Muscle layer of colon (tissue), 2 donors: ENCODE measurements at regions not wholly inside any gene's neighbourhood (a gene's known extent, or its start where the extent isn't known, plus 50 kb on each side); places are given as distances from the start of the nearest gene placed in this dataset.

Experiments used
- H3K27ac ChIP-seq: one replicate; pipeline ENCODE4 v1.7.0; 2013; ENCODE audit warnings: low read depth, mild to moderate bottlenecking, low read length, moderate library complexity
- H3K27me3 ChIP-seq, 2 donors: one replicate each; pipeline ENCODE4 v1.7.0; 2013; ENCODE audit warnings: low read length in 2 of 2, mild to moderate bottlenecking in 2 of 2; ENCODE audit not compliant: insufficient read depth in 2 of 2, control insufficient read depth in 1 of 2
- H3K36me3 ChIP-seq: one replicate; pipeline ENCODE4 v1.7.0; 2013; ENCODE audit warnings: mild to moderate bottlenecking, low read length; ENCODE audit not compliant: insufficient read depth
- H3K4me1 ChIP-seq: one replicate; pipeline ENCODE4 v1.7.0; 2013; ENCODE audit warnings: mild to moderate bottlenecking, low read length; ENCODE audit not compliant: insufficient read depth
- H3K4me3 ChIP-seq, 2 donors: one replicate each; pipeline ENCODE4 v1.7.0; 2013; ENCODE audit warnings: low read length in 2 of 2, low read depth in 1 of 2, mild to moderate bottlenecking in 1 of 2, moderate library complexity in 1 of 2
- H3K9ac ChIP-seq: one replicate; pipeline ENCODE4 v1.7.0; 2013; ENCODE audit warnings: low read length
- H3K9me3 ChIP-seq: one replicate; pipeline ENCODE4 v1.7.0; 2013; ENCODE audit warnings: mild to moderate bottlenecking, low read length
- donor health status: abdominal sarcoma.
- donor health status: Adenocarcinoma of cecum.

DNA sequence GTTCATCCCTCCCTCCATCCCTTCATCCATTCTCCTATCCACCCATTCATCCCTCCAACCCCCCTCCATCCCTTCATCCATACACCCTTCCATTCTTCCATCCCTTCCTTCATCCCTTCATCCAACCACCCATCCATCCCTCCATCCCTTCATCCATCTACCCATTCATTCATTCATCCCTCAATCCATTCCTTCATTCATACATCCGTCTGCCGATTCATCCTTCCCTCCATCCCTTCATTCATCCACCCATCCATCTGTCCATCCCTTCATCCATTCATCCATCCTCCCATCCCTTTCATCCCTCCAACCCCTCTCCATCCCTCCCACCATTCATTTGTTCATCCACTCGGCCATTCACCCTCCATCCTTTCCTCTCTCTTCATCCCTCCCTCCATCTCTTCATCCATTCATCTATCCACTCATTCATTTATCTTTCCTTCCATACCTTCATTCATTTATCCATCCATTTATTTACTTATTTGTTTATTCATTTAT, 95.7 kb downstream of the FOXL1 start:
- Histone ChIP-seq H3K27ac (no peak overlapping the region), H3K9ac (no peak overlapping the region), H3K4me3 (no peak overlapping the region), H3K4me1 (no peaks in the 10 kb centered on the region), H3K36me3 (no peaks in the 10 kb centered on the region), H3K27me3 (peaks cover 6 to 18% of the 10 kb centered on the region in 2 donors), H3K9me3 (no peaks in the 10 kb centered on the region)

DNA sequence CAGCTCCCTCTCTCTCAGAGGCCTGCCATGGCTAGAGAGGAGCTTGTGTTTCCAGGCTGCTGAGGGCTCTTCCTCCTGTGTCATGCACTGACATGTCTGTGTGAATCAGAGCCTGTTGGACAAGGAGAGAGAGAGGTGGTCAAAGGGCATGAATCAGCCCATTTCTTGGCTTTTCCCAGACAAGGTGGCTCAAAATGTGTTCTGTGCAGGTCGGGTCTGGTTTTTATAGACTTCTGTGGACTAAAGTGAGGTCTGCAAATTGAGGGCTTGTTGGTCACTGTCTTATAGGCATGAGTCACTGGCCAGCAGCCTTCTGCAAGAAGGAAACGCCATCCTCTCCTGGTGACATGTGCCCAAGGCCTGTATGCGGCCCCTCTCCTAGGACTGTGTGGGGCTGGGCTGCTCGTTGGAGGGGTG, 97.9 kb downstream of the FOXL1 start:
- Histone ChIP-seq H3K36me3 (no peaks in the 10 kb centered on the region), H3K9me3 (no peaks in the 10 kb centered on the region), H3K27me3 (peaks cover 6 to 14% of the 10 kb centered on the region in 2 donors), H3K27ac (no peak overlapping the region), H3K4me1 (no peaks in the 10 kb centered on the region), H3K4me3 (no peak overlapping the region), H3K9ac (no peak overlapping the region)

DNA sequence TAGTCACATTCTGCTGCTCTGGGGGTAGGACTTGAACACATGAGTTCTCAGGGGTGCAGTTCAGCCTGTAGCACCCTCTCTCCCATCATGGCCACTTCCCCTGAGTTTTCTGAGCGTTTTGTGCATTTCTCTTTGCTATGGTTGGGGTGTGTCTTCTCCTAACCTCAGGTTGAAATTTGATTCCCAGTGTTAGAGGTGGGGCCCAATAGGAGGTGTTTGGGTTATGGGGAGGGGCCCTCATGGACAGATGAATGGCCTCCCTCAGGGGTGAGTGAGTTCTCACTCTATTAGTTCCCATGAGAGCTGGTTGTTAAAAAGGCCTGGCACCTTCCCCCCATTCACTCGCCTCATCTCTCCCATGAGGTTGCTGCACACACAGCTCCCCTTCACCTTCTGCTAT, 101.1 kb downstream of the FOXL1 start:
- H3K9me3 ChIP-seq = no peaks in the 10 kb centered on the region
- no peaks in the 10 kb centered on the region for H3K36me3 ChIP-seq
- no peak overlapping the region for H3K27ac ChIP-seq
- peaks cover 0 to 19% of the 10 kb centered on the region in 2 donors for H3K27me3 ChIP-seq
- no peaks in the 10 kb centered on the region for H3K4me1 ChIP-seq
- no peak overlapping the region for H3K4me3 ChIP-seq
- no peak overlapping the region for H3K9ac ChIP-seq

DNA sequence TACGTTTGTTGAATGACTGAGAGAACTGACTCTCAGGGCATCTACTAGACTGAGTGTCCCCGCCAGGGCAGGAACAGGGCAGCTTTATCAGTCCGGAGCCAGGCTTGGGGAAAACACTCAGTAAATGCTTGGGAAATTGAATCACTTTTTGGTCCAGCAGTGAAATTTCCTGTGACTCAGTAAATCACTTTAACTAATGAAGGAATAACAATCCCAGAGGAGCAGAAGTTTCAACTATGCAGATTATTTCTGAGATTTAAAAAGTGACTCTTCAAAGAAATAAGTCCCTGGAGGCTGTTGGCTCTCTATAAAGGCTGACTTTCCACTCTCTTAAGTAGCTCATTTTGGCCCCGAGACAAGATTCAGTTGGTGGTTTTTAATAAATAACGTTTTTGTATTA, 101.8 kb downstream of the FOXL1 start:
- no peaks in the 10 kb centered on the region for H3K9me3 ChIP-seq
- peaks cover 0 to 19% of the 10 kb centered on the region in 2 donors for H3K27me3 ChIP-seq
- H3K4me3 ChIP-seq = no peak overlapping the region
- no peak overlapping the region for H3K9ac ChIP-seq
- no peak overlapping the region for H3K27ac ChIP-seq
- H3K4me1 ChIP-seq = no peaks in the 10 kb centered on the region
- H3K36me3 ChIP-seq = no peaks in the 10 kb centered on the region

DNA sequence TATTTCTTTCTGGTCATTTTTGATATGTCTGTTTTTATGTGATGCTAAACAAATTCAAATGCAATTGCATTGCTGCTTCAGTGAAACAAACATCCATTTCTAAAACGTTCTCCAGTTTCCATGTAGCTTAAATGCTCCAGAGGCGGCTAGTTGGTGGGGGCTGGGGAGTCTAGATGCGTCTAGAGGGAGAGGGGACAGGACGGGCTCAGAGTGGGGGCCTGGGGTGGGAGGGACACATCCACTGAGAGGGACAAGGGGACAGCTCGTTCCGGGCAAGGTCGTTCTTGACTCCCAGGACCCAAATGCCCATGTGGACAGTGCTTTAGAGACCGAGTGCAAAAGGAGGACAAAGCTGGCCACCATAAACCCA, 102.3 kb downstream of the FOXL1 start:
- Histone ChIP-seq H3K36me3 (no peaks in the 10 kb centered on the region), H3K4me3 (no peak overlapping the region), H3K4me1 (no peaks in the 10 kb centered on the region), H3K27ac (no peak overlapping the region), H3K27me3 (peaks cover 0 to 19% of the 10 kb centered on the region in 2 donors), H3K9me3 (no peaks in the 10 kb centered on the region), H3K9ac (no peak overlapping the region)

- H3K4me3 ChIP-seq = no peak overlapping the region
- no peaks in the 10 kb centered on the region for H3K9me3 ChIP-seq
- peaks cover 0 to 19% of the 10 kb centered on the region in 2 donors for H3K27me3 ChIP-seq
- H3K36me3 ChIP-seq = no peaks in the 10 kb centered on the region
- no peaks in the 10 kb centered on the region for H3K4me1 ChIP-seq
- no peak overlapping the region for H3K9ac ChIP-seq
- H3K27ac ChIP-seq = no peak overlapping the region
Observed at GRCh38 chr16:86681031-86681756, 102.8 kb downstream of the FOXL1 start.

- no peaks in the 10 kb centered on the region for H3K9me3 ChIP-seq
- H3K27ac ChIP-seq = no peak overlapping the region
- no peaks in the 10 kb centered on the region for H3K36me3 ChIP-seq
- H3K4me1 ChIP-seq = no peaks in the 10 kb centered on the region
- no peak overlapping the region for H3K9ac ChIP-seq
- H3K4me3 ChIP-seq = no peak overlapping the region
- H3K27me3 ChIP-seq = peaks cover 0 to 19% of the 10 kb centered on the region in 2 donors
Observed at GRCh38 chr16:86681757-86682106, 103.4 kb downstream of the FOXL1 start.

DNA sequence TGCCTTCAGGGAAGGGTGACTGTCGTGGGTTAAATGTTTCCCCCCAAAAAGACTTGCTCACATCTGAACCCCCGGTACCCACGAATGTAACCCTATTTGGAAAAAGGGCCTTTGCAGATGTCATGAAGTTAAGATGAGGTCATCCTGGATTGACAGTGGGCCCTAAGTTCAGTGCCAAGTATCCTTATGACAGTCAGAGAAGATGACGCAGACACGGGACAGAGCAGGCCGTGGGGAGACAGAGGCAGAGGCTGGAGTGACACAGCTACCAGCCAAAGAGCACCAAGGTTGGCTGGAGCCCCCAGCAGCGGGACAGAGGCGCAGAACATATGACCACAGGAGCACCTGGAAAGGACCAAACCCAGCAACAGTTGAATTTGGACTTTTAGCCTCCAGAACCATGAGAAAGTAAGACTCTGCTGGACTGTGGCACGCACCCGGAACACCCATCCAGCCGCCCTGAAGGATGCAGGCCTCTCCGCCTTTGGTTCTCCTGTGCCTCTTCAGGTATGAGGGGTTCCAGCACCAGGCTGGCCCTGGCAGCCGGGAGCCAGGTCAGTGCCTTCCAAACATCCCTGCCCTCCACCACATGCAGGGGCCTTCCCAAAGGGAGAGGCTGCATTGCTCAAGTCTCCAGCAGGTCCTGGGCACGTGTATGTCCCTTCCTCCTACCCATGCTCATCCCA, 104.0 kb downstream of the FOXL1 start:
- Histone ChIP-seq H3K27ac (no peak overlapping the region), H3K4me1 (no peaks in the 10 kb centered on the region), H3K9ac (no peak overlapping the region), H3K4me3 (no peak overlapping the region), H3K27me3 (peaks cover 0 to 19% of the 10 kb centered on the region in 2 donors), H3K9me3 (no peaks in the 10 kb centered on the region), H3K36me3 (no peaks in the 10 kb centered on the region)

- Histone ChIP-seq H3K9me3 (no peaks in the 10 kb centered on the region), H3K27ac (no peak overlapping the region), H3K36me3 (no peaks in the 10 kb centered on the region), H3K4me3 (no peak overlapping the region), H3K9ac (no peak overlapping the region), H3K4me1 (no peaks in the 10 kb centered on the region), H3K27me3 (peaks cover 0 to 19% of the 10 kb centered on the region in 2 donors)
Observed at GRCh38 chr16:86683441-86684194, 105.3 kb downstream of the FOXL1 start.

DNA sequence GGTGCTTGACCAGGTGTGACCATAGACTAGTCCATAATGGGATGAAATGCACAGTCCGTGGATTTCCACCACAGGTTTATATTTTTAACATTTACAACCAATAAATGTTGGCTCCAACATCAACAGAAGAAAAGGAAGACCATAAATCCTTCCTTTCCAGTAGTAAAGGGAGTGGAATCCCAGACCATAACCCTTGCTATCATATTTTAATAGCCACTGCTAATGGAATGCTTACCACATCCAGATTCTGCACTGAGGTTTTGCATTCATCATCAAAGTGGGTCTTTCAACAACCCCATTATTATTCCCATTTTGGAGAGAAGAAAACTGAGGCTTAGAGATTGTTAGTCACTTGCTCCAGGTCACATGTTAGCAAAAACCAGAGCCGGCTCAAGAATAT, 106.7 kb downstream of the FOXL1 start:
- H3K9ac ChIP-seq = no peak overlapping the region
- H3K36me3 ChIP-seq = no peaks in the 10 kb centered on the region
- no peak overlapping the region for H3K27ac ChIP-seq
- no peaks in the 10 kb centered on the region for H3K9me3 ChIP-seq
- H3K27me3 ChIP-seq = peaks cover 0 to 19% of the 10 kb centered on the region in 2 donors
- no peak overlapping the region for H3K4me3 ChIP-seq
- H3K4me1 ChIP-seq = no peaks in the 10 kb centered on the region

- Histone ChIP-seq H3K36me3 (no peaks in the 10 kb centered on the region), H3K9ac (no peak overlapping the region), H3K4me3 (no peak overlapping the region), H3K27me3 (no peaks in the 10 kb centered on the region), H3K9me3 (no peaks in the 10 kb centered on the region), H3K27ac (no peak overlapping the region), H3K4me1 (no peaks in the 10 kb centered on the region)
Observed at GRCh38 chr16:86690970-86691369, 112.6 kb downstream of the FOXL1 start.
